IMR-90 (cell line): ENCODE measurements at regions not wholly inside any gene's neighbourhood (a gene's known extent, or its start where the extent isn't known, plus 50 kb on each side); places are given as distances from the start of the nearest gene placed in this dataset.

Experiments
- ATAC-seq: fragments of 200-7000 bp; cut with Tn5 transposase; 2 replicates; pipeline ENCODE4 v1.9.1; 2020; ENCODE audit warnings: low read depth, mild to moderate bottlenecking, moderate library complexity
- BruUV-seq: library from RNA; stranded (reverse); fragments of 400-500 nt; replicated peaks from 2 replicates; lab custom pipeline; 2021; lab: Mats Ljungman, UMichigan
- CTCF ChIA-PET: fragments of 300-600 bp; formaldehyde crosslinking; extraction: SDS; loops from one replicate; lab custom pipeline; 2021; ENCODE audit warnings: antibody characterized with exemption; lab: Yijun Ruan, JAX
- POLR2A ChIA-PET: fragments of 300-600 bp; sonication (Branson Sonifier 250); formaldehyde crosslinking; loops from one replicate; lab custom pipeline; 2022; ENCODE audit warnings: antibody characterized with exemption; ENCODE audit not compliant: unreplicated experiment; lab: Charles Lee
- DNase-seq: peaks from one replicate; pipeline ENCODE4 v3.0.0; 2013
- H2AFZ ChIP-seq: replicated peaks from 2 replicates; pipeline ENCODE3; 2013; ENCODE audit warnings: low read length, mild to moderate bottlenecking; ENCODE audit not compliant: poor library complexity
- H2AK5ac ChIP-seq: 2 replicates; pipeline ENCODE4 v1.6.1; 2013; ENCODE audit warnings: low read depth, low read length, inconsistent platforms
- H2AK9ac ChIP-seq: replicated peaks from 2 replicates; pipeline ENCODE3; 2013; ENCODE audit warnings: mild to moderate bottlenecking, low read depth, low read length, moderate library complexity; ENCODE audit not compliant: poor library complexity
- H2BK120ac ChIP-seq: 2 replicates; pipeline ENCODE4 v1.6.1; 2013; ENCODE audit warnings: low read depth, low read length, inconsistent platforms
- H2BK15ac ChIP-seq: 3 replicates; pipeline ENCODE4 v1.6.1; 2013; ENCODE audit warnings: low read depth, low read length, inconsistent platforms
- H2BK20ac ChIP-seq: 2 replicates; pipeline ENCODE4 v1.6.1; 2013; ENCODE audit warnings: low read depth, mild to moderate bottlenecking, inconsistent platforms, low read length, moderate library complexity
- H2BK5ac ChIP-seq: 2 replicates; pipeline ENCODE4 v1.6.1; 2013; ENCODE audit warnings: mild to moderate bottlenecking, low read depth, low read length, inconsistent platforms; ENCODE audit not compliant: poor library complexity, severe bottlenecking
- H3K14ac ChIP-seq: replicated peaks from 2 replicates; pipeline ENCODE4 v1.6.1; 2013; ENCODE audit warnings: low read depth, low read length, inconsistent platforms
- H3K18ac ChIP-seq: 2 replicates; pipeline ENCODE4 v1.6.1; 2013; ENCODE audit warnings: low read depth, low read length, control low read depth
- H3K23ac ChIP-seq: 2 replicates; pipeline ENCODE4 v1.6.1; 2013; ENCODE audit warnings: low read depth, low read length, inconsistent platforms
- H3K27ac ChIP-seq: 2 replicates; pipeline ENCODE4 v1.5.1; 2013; ENCODE audit warnings: mild to moderate bottlenecking, control low read depth, low read length; ENCODE audit not compliant: insufficient read depth
- H3K27me3 ChIP-seq: 2 replicates; pipeline ENCODE4 v1.6.1; 2013; ENCODE audit warnings: low read length; ENCODE audit not compliant: control insufficient read depth, insufficient read depth
- H3K36me3 ChIP-seq: 2 replicates; pipeline ENCODE4 v1.6.1; 2013; ENCODE audit warnings: low read length, mixed read lengths; ENCODE audit not compliant: control insufficient read depth, insufficient read depth
- H3K4ac ChIP-seq: 2 replicates; pipeline ENCODE4 v1.6.1; 2013; ENCODE audit warnings: low read depth, low read length, inconsistent platforms
- H3K4me1 ChIP-seq: 2 replicates; pipeline ENCODE4 v1.6.1; 2013; ENCODE audit warnings: low read length, mixed read lengths; ENCODE audit not compliant: control insufficient read depth, insufficient read depth
- H3K4me2 ChIP-seq: 2 replicates; pipeline ENCODE4 v1.6.1; 2013; ENCODE audit warnings: low read depth, mild to moderate bottlenecking, control low read depth, low read length, moderate library complexity
- H3K4me3 ChIP-seq: 2 replicates; pipeline ENCODE4 v1.5.1; 2013; ENCODE audit warnings: low read depth, mild to moderate bottlenecking, control low read depth, low read length, moderate library complexity; ENCODE audit not compliant: insufficient read depth
- H3K56ac ChIP-seq: 2 replicates; pipeline ENCODE4 v1.6.1; 2013; ENCODE audit warnings: low read length, inconsistent platforms; ENCODE audit not compliant: insufficient read depth; ENCODE audit errors: extremely low read depth
- H3K79me1 ChIP-seq, 2 experiments: 2 replicates each; pipeline ENCODE4 v1.6.1; 2013; ENCODE audit warnings: low read length in 2 of 2, inconsistent platforms in 1 of 2, low read depth in 1 of 2
- H3K9ac ChIP-seq: 2 replicates; pipeline ENCODE4 v1.6.1; 2013; ENCODE audit warnings: low read depth, low read length, control low read depth
- H3K9me1 ChIP-seq: 2 replicates; pipeline ENCODE4 v1.6.1; 2013; ENCODE audit warnings: low read length, inconsistent platforms; ENCODE audit not compliant: insufficient read depth
- H3K9me3 ChIP-seq: 2 replicates; pipeline ENCODE4 v1.6.1; 2013; ENCODE audit warnings: low read length; ENCODE audit not compliant: control insufficient read depth, insufficient read depth
- H4K20me1 ChIP-seq: 2 replicates; pipeline ENCODE4 v1.6.1; 2013; ENCODE audit warnings: low read length, inconsistent platforms; ENCODE audit not compliant: insufficient read depth
- H4K5ac ChIP-seq: 2 replicates; pipeline ENCODE4 v1.6.1; 2013; ENCODE audit warnings: mild to moderate bottlenecking, low read depth, low read length, control low read depth
- H4K8ac ChIP-seq, 2 experiments: 2 replicates each; pipeline ENCODE4 v1.6.1; 2013; ENCODE audit warnings: low read depth in 2 of 2, low read length in 2 of 2, control low read depth in 1 of 2, inconsistent platforms in 1 of 2
- H4K91ac ChIP-seq: 2 replicates; pipeline ENCODE4 v1.6.1; 2013; ENCODE audit warnings: low read depth, low read length, inconsistent platforms; ENCODE audit not compliant: insufficient read depth
- FOS ChIP-seq: fragments of 150-350 bp; IDR thresholded peaks from 2 replicates; pipeline ENCODE4 v1.6.1; 2016; ENCODE audit warnings: low read depth, low read length
- NFE2L2 ChIP-seq: fragments of 150-350 bp; IDR thresholded peaks from 2 replicates; pipeline ENCODE4 v1.6.1; 2016; ENCODE audit warnings: low read depth, mild to moderate bottlenecking, low read length
- RAD21 ChIP-seq: IDR thresholded peaks from 2 replicates; pipeline ENCODE4 v1.6.1; 2012; ENCODE audit warnings: low read length, improper control_type of control experiment
- WGBS, 2 experiments: methylation state at CpG; one replicate each; pipeline versions ENCODE4 v1.1.5 to v1.1.7; 2013; ENCODE audit warnings: missing lambda C conversion rate in 2 of 2; ENCODE audit not compliant: insufficient read length in 1 of 2; ENCODE audit errors: extremely low coverage in 2 of 2; 5-methylcytosine and 5-hydroxymethylcytosine counted together
- dilution Hi-C: fragments of 300-500 bp; cut with HindIII; formaldehyde crosslinking; loops from one replicate; pipeline ENCODE4 v1.14.3; 2018; ENCODE audit warnings: low sequenced_read_pairs; ENCODE audit not compliant: unreplicated experiment
- in situ Hi-C: fragments of 300-500 bp; cut with MboI; formaldehyde crosslinking; loops from 3 replicates; pipeline ENCODE4 v1.14.3; 2019; ENCODE audit warnings: low sequenced_read_pairs, inconsistent platforms, mixed read lengths
- intact Hi-C: fragments of 100-400 bp; cut with micrococcal nuclease; formaldehyde crosslinking; loops from 2 replicates; pipeline ENCODE4 v1.10.0; 2022

- ATAC-seq (no peak), DNase-seq (no peak)
- no TSS peak for BruUV-seq
- ChIA-PET CTCF (no interaction called here), POLR2A (no interaction called here)
- Histone ChIP-seq H3K9ac (no peak overlapping the region), H2AK9ac (no peak overlapping the region), H3K36me3 (no peaks in the 10 kb centered on the region), H3K4me3 (no peak overlapping the region), H2AFZ (no peak overlapping the region), H2BK120ac (no peak overlapping the region), H4K5ac (no peak overlapping the region), H3K79me1 (no peaks in the 10 kb centered on the region), H2BK15ac (no peak overlapping the region), H3K4me2 (no peak overlapping the region), H3K56ac (no peak overlapping the region), H4K8ac (no peak overlapping the region), H3K4me1 (no peaks in the 10 kb centered on the region), H4K20me1 (no peaks in the 10 kb centered on the region), H2BK5ac (no peak overlapping the region), H3K18ac (no peak overlapping the region), H3K4ac (no peak overlapping the region), H3K9me3 (peaks cover 12% of the 10 kb centered on the region; the same call in 1 of the 2 replicates), H3K23ac (no peak overlapping the region), H2AK5ac (no peak overlapping the region), H3K27ac (no peak overlapping the region), H3K27me3 (no peaks in the 10 kb centered on the region), H3K9me1 (no peaks in the 10 kb centered on the region), H4K91ac (no peak overlapping the region), H3K14ac (no peak overlapping the region), H2BK20ac (no peak overlapping the region)
- WGBS, 2 experiments, result 21% methylated on average over 3 of the region's 6 CpGs; no CpG with 5 or more reads in 1 of the 2 experiments
- in situ Hi-C loops (no loop called here), intact Hi-C loops (no loop called here), dilution Hi-C loops (no loop called here)
- TF ChIP-seq FOS (no peak), RAD21 (no peak), NFE2L2 (no peak)
Observed at GRCh38 chr3:13708871-13709595, 160.1 kb downstream of the FBLN2 start.
